ENCODE measurements at regions not wholly inside any gene's neighbourhood (a gene's known extent, or its start where the extent isn't known, plus 50 kb on each side); places are given as distances from the start of the nearest gene placed in this dataset.

DNA sequence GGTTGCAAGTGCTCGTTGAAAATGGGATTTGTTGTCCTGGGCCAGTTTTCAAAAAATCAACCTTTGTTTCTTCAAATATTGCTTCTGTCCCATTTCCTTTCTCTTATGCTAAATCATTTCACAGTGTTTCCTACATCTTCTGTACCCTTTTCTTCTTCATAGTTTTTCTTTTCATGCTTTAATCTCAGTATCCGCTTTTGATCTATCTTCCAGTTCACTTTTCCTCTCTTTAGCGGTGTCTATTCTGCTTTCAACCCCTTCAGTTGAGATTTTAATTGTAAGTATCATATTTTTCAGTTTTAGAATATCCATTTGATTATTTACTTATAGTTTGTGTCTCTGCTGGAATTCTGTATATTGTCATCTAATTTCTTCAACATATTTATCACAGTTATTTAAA lies 311.7 kb upstream of the TPM1 start:
- no peak for TF ChIP-seq POLR2A (IDR thresholded peaks at IDR 0.05)
- no peak for TF ChIP-seq POLR2AphosphoS5 (IDR thresholded peaks at IDR 0.05; ENCODE audit: insufficient read depth in 1 of 2, low read depth in 1 of 2)
- TF ChIP-seq, protein P1, sequence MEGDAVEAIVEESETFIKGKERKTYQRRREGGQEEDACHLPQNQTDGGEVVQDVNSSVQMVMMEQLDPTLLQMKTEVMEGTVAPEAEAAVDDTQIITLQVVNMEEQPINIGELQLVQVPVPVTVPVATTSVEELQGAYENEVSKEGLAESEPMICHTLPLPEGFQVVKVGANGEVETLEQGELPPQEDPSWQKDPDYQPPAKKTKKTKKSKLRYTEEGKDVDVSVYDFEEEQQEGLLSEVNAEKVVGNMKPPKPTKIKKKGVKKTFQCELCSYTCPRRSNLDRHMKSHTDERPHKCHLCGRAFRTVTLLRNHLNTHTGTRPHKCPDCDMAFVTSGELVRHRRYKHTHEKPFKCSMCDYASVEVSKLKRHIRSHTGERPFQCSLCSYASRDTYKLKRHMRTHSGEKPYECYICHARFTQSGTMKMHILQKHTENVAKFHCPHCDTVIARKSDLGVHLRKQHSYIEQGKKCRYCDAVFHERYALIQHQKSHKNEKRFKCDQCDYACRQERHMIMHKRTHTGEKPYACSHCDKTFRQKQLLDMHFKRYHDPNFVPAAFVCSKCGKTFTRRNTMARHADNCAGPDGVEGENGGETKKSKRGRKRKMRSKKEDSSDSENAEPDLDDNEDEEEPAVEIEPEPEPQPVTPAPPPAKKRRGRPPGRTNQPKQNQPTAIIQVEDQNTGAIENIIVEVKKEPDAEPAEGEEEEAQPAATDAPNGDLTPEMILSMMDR (IDR thresholded peaks at IDR 0.05): no peak
